K562 (cell line): ENCODE measurements at regions not wholly inside any gene's neighbourhood (a gene's known extent, or its start where the extent isn't known, plus 50 kb on each side); places are given as distances from the start of the nearest gene placed in this dataset.

Experiments
- ATAC-seq: fragments of 200-7000 bp; cut with Tn5 transposase; 3 replicates; pipeline ENCODE4 v1.9.1; 2020; ENCODE audit warnings: moderate library complexity
- BruUV-seq: library from RNA; stranded (reverse); fragments of 400-500 nt; replicated peaks from 2 replicates; lab custom pipeline; 2021; lab: Mats Ljungman, UMichigan
- CTCF ChIA-PET: fragments of 300-600 bp; formaldehyde crosslinking; extraction: SDS; loops from one replicate; lab custom pipeline; 2021; ENCODE audit warnings: low intra/inter-chr PET ratio; lab: Yijun Ruan, JAX
- POLR2A ChIA-PET: fragments of 300-600, 350-650 bp; sonication (Branson Sonifier 250); formaldehyde crosslinking; extraction: SDS; loops from one replicate; lab custom pipeline; 2021; ENCODE audit warnings: antibody characterized with exemption, inconsistent platforms; lab: Yijun Ruan, JAX
- DNase-seq, 4 experiments: peaks; one replicate each; pipeline versions ENCODE4 v3.0.0 to v3.0.0-alpha.2; 2011 to 2018; ENCODE audit warnings: low spot score in 3 of 4, mixed read lengths in 3 of 4; ENCODE audit errors: extremely low read depth in 1 of 4
- FAIRE-seq: peaks from 2 replicates; lab custom pipeline; 2011; peaks lifted over from hg19 to GRCh38; lab: Jason Lieb, UNC
- H2AFZ ChIP-seq: 2 replicates; pipeline ENCODE4 v1.6.0; 2011; ENCODE audit warnings: low read depth, low read length, control low read depth, inconsistent platforms
- H3K27ac ChIP-seq: fragments of 200-600 bp; 3 replicates; pipeline ENCODE4 v1.8.0; 2011; ENCODE audit warnings: low read depth, mild to moderate bottlenecking, control low read depth, inconsistent platforms, low read length, moderate library complexity, mixed read lengths; ENCODE audit errors: extremely low read depth
- H3K27me3 ChIP-seq, 2 experiments: fragments of 300-600 bp in 1 of 2; 2 replicates in 1 of 2; 3 replicates in 1 of 2; pipeline versions ENCODE4 v1.6.0 to v1.8.0; 2011; ENCODE audit warnings: inconsistent platforms in 2 of 2, low read length in 2 of 2, mild to moderate bottlenecking in 1 of 2, mixed read lengths in 1 of 2, moderate library complexity in 1 of 2; ENCODE audit not compliant: control insufficient read depth in 2 of 2, insufficient read depth in 2 of 2
- H3K36me3 ChIP-seq: fragments of 300-600 bp; 3 replicates; pipeline ENCODE4 v1.8.0; 2011; ENCODE audit warnings: mild to moderate bottlenecking, low read length, inconsistent platforms; ENCODE audit not compliant: control insufficient read depth, insufficient read depth
- H3K4me1 ChIP-seq, 2 experiments: fragments of 200-600 bp in 1 of 2; replicated peaks in 1 of 2; 2 replicates in 1 of 2; 3 replicates in 1 of 2; pipeline versions ENCODE4 v1.5.1 to v1.8.0; 2011; ENCODE audit warnings: inconsistent platforms in 2 of 2, low read length in 2 of 2, mild to moderate bottlenecking in 1 of 2, mixed read lengths in 1 of 2, moderate library complexity in 1 of 2; ENCODE audit not compliant: control insufficient read depth in 2 of 2, insufficient read depth in 2 of 2
- H3K4me2 ChIP-seq: 2 replicates; pipeline ENCODE4 v1.6.1; 2011; ENCODE audit warnings: low read length, control low read depth, inconsistent platforms, mixed read lengths; ENCODE audit not compliant: insufficient read depth
- H3K4me3 ChIP-seq: fragments of 200-600 bp; sonication (generic), shearing (Covaris generic); 2 replicates; pipeline ENCODE4 v1.5.1; 2016; ENCODE audit warnings: control low read depth, inconsistent platforms
- H3K79me2 ChIP-seq: fragments of 200-600 bp; 3 replicates; pipeline ENCODE4 v1.8.0; 2011; ENCODE audit warnings: low read length, inconsistent platforms; ENCODE audit not compliant: control insufficient read depth, insufficient read depth
- H3K9ac ChIP-seq, 2 experiments: 2 replicates each; pipeline versions ENCODE4 v1.6.0 to v1.6.1; 2011; ENCODE audit warnings: low read depth in 2 of 2, low read length in 2 of 2, control low read depth in 1 of 2, inconsistent platforms in 1 of 2, mild to moderate bottlenecking in 1 of 2, mixed read lengths in 1 of 2; ENCODE audit not compliant: insufficient read depth in 1 of 2
- H3K9me1 ChIP-seq: one replicate; pipeline ENCODE4 v1.6.0; 2011; ENCODE audit warnings: inconsistent platforms, mild to moderate bottlenecking, low read length, moderate library complexity; ENCODE audit not compliant: control insufficient read depth, insufficient read depth
- H3K9me3 ChIP-seq: replicated peaks from 2 replicates; pipeline ENCODE4 v1.5.1; 2011; ENCODE audit warnings: low read depth, low read length, inconsistent platforms; ENCODE audit not compliant: control insufficient read depth, insufficient read depth
- H4K20me1 ChIP-seq: replicated peaks from 2 replicates; pipeline ENCODE4 v1.6.1; 2011; ENCODE audit warnings: low read length, inconsistent platforms, mixed read lengths; ENCODE audit not compliant: control insufficient read depth, insufficient read depth
- CBFB ChIP-seq: sonication (generic); formaldehyde crosslinking; IDR thresholded peaks from 2 replicates; pipeline ENCODE4 v1.4.0; 2020; ENCODE audit warnings: mild to moderate bottlenecking, missing genetic modification reagents
- CEBPG ChIP-seq, 3 experiments: fragments of 200-800 bp in 1 of 3; sonication (Bioruptor generic) in 1 of 3; sonication (generic) in 1 of 3; formaldehyde crosslinking in 1 of 3; IDR thresholded peaks in 2 of 3; conservative IDR thresholded peaks in 1 of 3; 2 replicates each; pipeline versions ENCODE4 v1.6.1 to v1.8.0; 2016 to 2022; ENCODE audit warnings: missing compliant biosample characterization in 2 of 3, missing genetic modification characterization in 2 of 3, mild to moderate bottlenecking in 1 of 3, missing genetic modification reagents in 1 of 3
- ELF2 ChIP-seq: fragments of 250-450 bp; sonication (Bioruptor Pico); IDR thresholded peaks from 2 replicates; pipeline ENCODE4 v1.5.0; 2021; ENCODE audit warnings: mild to moderate bottlenecking
- GTF2A2 ChIP-seq: IDR thresholded peaks from 2 replicates; pipeline ENCODE4 v1.6.1; 2016; ENCODE audit warnings: mild to moderate bottlenecking, missing genetic modification characterization, missing compliant biosample characterization
- NUFIP1 ChIP-seq: fragments of 450-650 bp; IDR thresholded peaks from 2 replicates; pipeline ENCODE4 v1.6.1; 2018; ENCODE audit not compliant: partially characterized antibody
- ZNF263 ChIP-seq: sonication (generic); formaldehyde crosslinking; IDR thresholded peaks from 2 replicates; pipeline ENCODE4 v1.8.0; 2022; ENCODE audit warnings: mild to moderate bottlenecking, missing genetic modification reagents, borderline replicate concordance
- WGBS: fragments of 100-300 bp; shearing (Covaris generic); methylation state at CpG from one replicate; pipeline ENCODE4 v1.1.6; 2016; ENCODE audit warnings: low coverage, mixed read lengths; ENCODE audit not compliant: insufficient coverage; ENCODE audit errors: missing lambda C conversion rate; 5-methylcytosine and 5-hydroxymethylcytosine counted together
- in situ Hi-C: fragments of 300-500 bp; cut with MboI; formaldehyde crosslinking; loops from 4 replicates; pipeline ENCODE4 v1.15.0; 2018; ENCODE audit warnings: inconsistent platforms, mixed read lengths
- intact Hi-C: fragments of 100-400 bp; cut with micrococcal nuclease; formaldehyde crosslinking; loops from 2 replicates; pipeline ENCODE4 v1.14.2; 2022
- TF ChIP-seq, protein P1 (sequence below): fragments of 250-450 bp; sonication (Bioruptor Pico); IDR thresholded peaks from 2 replicates; pipeline ENCODE4 v1.4.0; 2020; ENCODE audit warnings: borderline replicate concordance

DNA sequence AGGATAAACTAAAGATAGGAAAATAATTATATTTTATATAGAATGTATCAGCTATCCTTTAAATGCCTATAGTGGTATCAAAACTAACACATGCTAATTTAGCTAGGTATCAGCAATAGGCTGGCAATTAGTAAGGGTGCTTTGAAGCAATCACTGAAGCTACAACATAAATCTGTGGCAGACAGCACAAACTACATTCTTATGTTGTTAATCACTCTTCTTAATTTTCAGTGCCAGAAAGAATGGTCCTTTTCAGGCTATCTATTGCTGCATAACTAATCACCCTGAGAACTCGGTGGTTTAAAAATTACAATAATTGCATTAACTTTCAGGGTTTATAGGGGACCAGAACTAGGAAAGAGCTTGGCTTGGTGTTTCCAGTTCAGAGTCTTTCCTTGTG lies 963.1 kb downstream of the EFNB2 start (continued):
- TF ChIP-seq, protein P1, sequence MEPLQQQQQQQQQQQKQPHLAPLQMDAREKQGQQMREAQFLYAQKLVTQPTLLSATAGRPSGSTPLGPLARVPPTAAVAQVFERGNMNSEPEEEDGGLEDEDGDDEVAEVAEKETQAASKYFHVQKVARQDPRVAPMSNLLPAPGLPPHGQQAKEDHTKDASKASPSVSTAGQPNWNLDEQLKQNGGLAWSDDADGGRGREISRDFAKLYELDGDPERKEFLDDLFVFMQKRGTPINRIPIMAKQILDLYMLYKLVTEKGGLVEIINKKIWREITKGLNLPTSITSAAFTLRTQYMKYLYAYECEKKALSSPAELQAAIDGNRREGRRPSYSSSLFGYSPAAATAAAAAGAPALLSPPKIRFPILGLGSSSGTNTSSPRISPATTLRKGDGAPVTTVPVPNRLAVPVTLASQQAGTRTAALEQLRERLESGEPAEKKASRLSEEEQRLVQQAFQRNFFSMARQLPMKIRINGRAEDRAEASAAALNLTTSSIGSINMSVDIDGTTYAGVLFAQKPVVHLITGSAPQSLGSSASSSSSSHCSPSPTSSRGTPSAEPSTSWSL (CRISPR knock-in tag) = no peak
- TF ChIP-seq GTF2A2 = no peak

DNA sequence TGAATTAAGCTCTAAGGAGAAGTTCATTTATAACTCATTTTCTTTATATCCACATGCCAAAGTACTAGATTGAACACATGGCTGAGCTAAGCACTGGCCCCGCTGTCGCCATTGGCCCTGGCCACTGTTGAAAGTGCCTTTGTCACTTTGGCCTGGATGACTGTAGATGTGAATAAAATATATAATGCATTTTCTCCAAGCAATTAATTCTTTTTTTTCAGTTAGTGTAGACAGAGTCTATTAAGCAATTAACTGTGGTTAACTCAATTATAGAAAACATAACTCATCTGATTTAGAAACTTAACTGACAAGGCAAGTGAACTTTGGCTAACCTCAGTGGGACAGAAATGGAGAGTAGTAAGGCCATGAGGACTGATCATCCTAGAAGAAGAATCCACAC lies 965.6 kb downstream of the EFNB2 start:
- FAIRE-seq = no peak
- CTCF ChIA-PET = no interaction called here
- WGBS = 0% methylated on average over 2 of the region's 2 CpGs

More for the DNA sequence above, 965.6 kb downstream of the EFNB2 start:
- no peaks in the 10 kb centered on the region for H3K36me3 ChIP-seq
- H3K4me1 ChIP-seq = no peaks in the 10 kb centered on the region
- H3K9me3 ChIP-seq = no peaks in the 10 kb centered on the region
- no peak overlapping the region for H3K9ac ChIP-seq
- no peaks in the 10 kb centered on the region for H3K9me1 ChIP-seq
- no peaks in the 10 kb centered on the region for H3K79me2 ChIP-seq
- ATAC-seq = no peak
- H3K4me2 ChIP-seq = no peak overlapping the region
- no peak for TF ChIP-seq NUFIP1
- no peak for TF ChIP-seq CEBPG (CRISPR knock-in tag; IDR thresholded peaks at IDR 0.05)
- TF ChIP-seq CEBPG (tag; conservative IDR thresholded peaks at IDR 0.05 in 1 of 2, IDR thresholded peaks at IDR 0.05 in 1 of 2) = no peak
- TF ChIP-seq ZNF263 (CRISPR knock-in tag) = no peak
- TF ChIP-seq CBFB (CRISPR knock-in tag) = no peak
- TF ChIP-seq ELF2 (CRISPR knock-in tag) = no peak
- TF ChIP-seq, all 486 proteins: peak for 0
- no peaks in the 10 kb centered on the region for H4K20me1 ChIP-seq
- H3K4me3 ChIP-seq = no peak overlapping the region
- H3K27me3 ChIP-seq = no peaks in the 10 kb centered on the region
- DNase-seq = no peak
- intact Hi-C loops (no loop called here), in situ Hi-C loops (no loop called here)
- no peak overlapping the region for H2AFZ ChIP-seq
- POLR2A ChIA-PET = no interaction called here
- H3K27ac ChIP-seq = no peak overlapping the region
- BruUV-seq = no TSS peak
